SK-N-SH (cell line): ENCODE measurements at regions not wholly inside any gene's neighbourhood (a gene's known extent, or its start where the extent isn't known, plus 50 kb on each side); places are given as distances from the start of the nearest gene placed in this dataset.

Experiments used
- CTCF ChIA-PET: fragments of 300-600, 350-600 bp; formaldehyde crosslinking; extraction: SDS; loops from one replicate; lab custom pipeline; 2021; lab: Yijun Ruan, JAX
- POLR2A ChIA-PET: fragments of 350-600 bp; sonication (Branson Sonifier 250); formaldehyde crosslinking; extraction: SDS; loops from one replicate; lab custom pipeline; 2020; ENCODE audit warnings: antibody characterized with exemption, inconsistent platforms; lab: Yijun Ruan, JAX
- DNase-seq: peaks from one replicate; pipeline ENCODE4 v3.0.0; 2012
- H2AFZ ChIP-seq: fragments of 200-600 bp; sonication (generic); 2 replicates; pipeline ENCODE4 v1.8.1; 2016; ENCODE audit warnings: antibody characterized with exemption, mild to moderate bottlenecking, low read depth
- H3F3A ChIP-seq: fragments of 200-600 bp; sonication (generic); replicated peaks from 2 replicates; pipeline ENCODE3; 2016; ENCODE audit warnings: antibody characterized with exemption, mild to moderate bottlenecking; ENCODE audit not compliant: insufficient read depth
- H3K27ac ChIP-seq, 2 experiments: fragments of 200-500 bp in 1 of 2; fragments of 200-600 bp in 1 of 2; sonication (Bioruptor generic) in 1 of 2; sonication (generic), shearing (Covaris generic) in 1 of 2; 2 replicates each; pipeline versions ENCODE4 v1.5.1 to v1.6.1; 2014 to 2016; ENCODE audit warnings: low read depth in 2 of 2, inconsistent platforms in 1 of 2, low read length in 1 of 2, mild to moderate bottlenecking in 1 of 2, mixed read lengths in 1 of 2
- H3K27me3 ChIP-seq: fragments of 200-600 bp; sonication (generic), shearing (Covaris generic); 2 replicates; pipeline ENCODE4 v1.6.1; 2016; ENCODE audit warnings: mixed run types; ENCODE audit not compliant: insufficient read depth
- H3K36me3 ChIP-seq, 2 experiments: fragments of 200-500 bp in 1 of 2; fragments of 200-600 bp in 1 of 2; sonication (Bioruptor generic) in 1 of 2; sonication (generic) in 1 of 2; replicated peaks in 1 of 2; 2 replicates each; pipeline versions ENCODE3 to v1.5.1; 2014 to 2016; ENCODE audit warnings: low read length in 1 of 2, mild to moderate bottlenecking in 1 of 2; ENCODE audit not compliant: insufficient read depth in 2 of 2, control insufficient read depth in 1 of 2
- H3K4me1 ChIP-seq, 2 experiments: fragments of 200-500 bp in 1 of 2; fragments of 200-600 bp in 1 of 2; sonication (Bioruptor generic) in 1 of 2; sonication (generic), shearing (Covaris generic) in 1 of 2; 2 replicates each; pipeline versions ENCODE4 v1.5.1 to v1.6.1; 2014 to 2016; ENCODE audit warnings: low read depth in 1 of 2, low read length in 1 of 2, mixed run types in 1 of 2; ENCODE audit not compliant: insufficient read depth in 2 of 2, control insufficient read depth in 1 of 2
- H3K4me2 ChIP-seq: fragments of 200-600 bp; sonication (generic), shearing (Covaris generic); 2 replicates; pipeline ENCODE4 v1.6.1; 2017; ENCODE audit warnings: mixed run types
- H3K4me3 ChIP-seq, 2 experiments: fragments of 200-500 bp in 1 of 2; fragments of 200-600 bp in 1 of 2; sonication (Bioruptor generic) in 1 of 2; sonication (generic), shearing (Covaris generic) in 1 of 2; 2 replicates each; pipeline versions ENCODE4 v1.5.1 to v1.8.1; 2014 to 2016; ENCODE audit warnings: low read depth in 2 of 2, inconsistent platforms in 1 of 2, low read length in 1 of 2, mild to moderate bottlenecking in 1 of 2, mixed read lengths in 1 of 2, moderate library complexity in 1 of 2
- H3K79me2 ChIP-seq: fragments of 200-600 bp; sonication (generic); 2 replicates; pipeline ENCODE4 v1.8.1; 2017; ENCODE audit warnings: mild to moderate bottlenecking; ENCODE audit not compliant: insufficient read depth
- H3K9ac ChIP-seq: fragments of 200-600 bp; sonication (generic); 2 replicates; pipeline ENCODE4 v1.6.1; 2017; ENCODE audit warnings: mixed run types
- H3K9me2 ChIP-seq: fragments of 200-600 bp; sonication (generic); 2 replicates; pipeline ENCODE4 v1.6.1; 2017; ENCODE audit warnings: mixed run types
- H3K9me3 ChIP-seq: fragments of 200-600 bp; sonication (generic); 2 replicates; pipeline ENCODE4 v1.6.1; 2017; ENCODE audit warnings: mixed run types, mild to moderate bottlenecking, moderate library complexity
- H4K20me1 ChIP-seq: fragments of 200-600 bp; sonication (generic); 2 replicates; pipeline ENCODE4 v1.6.1; 2017; ENCODE audit warnings: mild to moderate bottlenecking, mixed run types; ENCODE audit not compliant: insufficient read depth
- CTCF ChIP-seq: fragments of 200-600 bp; sonication (generic); IDR thresholded peaks from 2 replicates; pipeline ENCODE4 v1.6.1; 2017; ENCODE audit warnings: antibody characterized with exemption, mild to moderate bottlenecking, moderate library complexity
- GABPA ChIP-seq: IDR thresholded peaks from 2 replicates; pipeline ENCODE4 v1.4.0; 2012; ENCODE audit warnings: low read depth, mild to moderate bottlenecking
- GATA2 ChIP-seq: sonication (generic); formaldehyde crosslinking; IDR thresholded peaks from 2 replicates; pipeline ENCODE4 v1.5.0; 2020; ENCODE audit warnings: mild to moderate bottlenecking, missing genetic modification reagents
- IRF3 ChIP-seq: fragments of 150-350 bp; IDR thresholded peaks from 2 replicates; pipeline ENCODE4 v1.6.1; 2016; ENCODE audit warnings: mild to moderate bottlenecking, low read depth, low read length
- MAX ChIP-seq: IDR thresholded peaks from 2 replicates; pipeline ENCODE4 v1.4.0; 2012; ENCODE audit warnings: low read depth
- MEF2A ChIP-seq: IDR thresholded peaks from 2 replicates; pipeline ENCODE4 v1.4.0; 2012; ENCODE audit warnings: low read depth, borderline replicate concordance
- PBX3 ChIP-seq: IDR thresholded peaks from 2 replicates; pipeline ENCODE4; 2012
- RAD21 ChIP-seq: IDR thresholded peaks from 2 replicates; pipeline ENCODE4 v1.6.1; 2012; ENCODE audit warnings: mild to moderate bottlenecking, low read length
- REST ChIP-seq: IDR thresholded peaks from 2 replicates; pipeline ENCODE4 v1.6.1; 2012; ENCODE audit warnings: mild to moderate bottlenecking, low read depth, low read length, moderate library complexity
- TAF1 ChIP-seq: IDR thresholded peaks from 2 replicates; pipeline ENCODE4 v1.6.1; 2012; ENCODE audit warnings: low read depth, mild to moderate bottlenecking, low read length, moderate library complexity, borderline replicate concordance
- TCF12 ChIP-seq: IDR thresholded peaks from 2 replicates; pipeline ENCODE4 v1.4.0; 2012
- USF1 ChIP-seq: IDR thresholded peaks from 2 replicates; pipeline ENCODE4 v1.4.0; 2012; ENCODE audit warnings: low read depth, borderline replicate concordance
- YY1 ChIP-seq: IDR thresholded peaks from 2 replicates; pipeline ENCODE4 v1.4.0; 2012; ENCODE audit warnings: low read depth, mild to moderate bottlenecking
- WGBS: methylation state at CpG from one replicate; pipeline ENCODE4 v1.1.6; 2017; ENCODE audit warnings: low lambda C conversion rate; 5-methylcytosine and 5-hydroxymethylcytosine counted together

GRCh38 chr13:103556681-103557080 lies 490.5 kb upstream of the SLC10A2 start (continued):
- no peak for TF ChIP-seq REST
- no peak for TF ChIP-seq TAF1

GRCh38 chr13:103547914-103548313 lies 481.7 kb upstream of the SLC10A2 start:
- Histone ChIP-seq H3K79me2 (no peaks in the 10 kb centered on the region), H3K36me3 (no peaks in the 10 kb centered on the region), H3F3A (no peaks in the 10 kb centered on the region), H3K4me1 (no peaks in the 10 kb centered on the region), H2AFZ (no peak overlapping the region), H3K4me3 (no peak overlapping the region), H4K20me1 (no peaks in the 10 kb centered on the region), H3K9ac (no peak overlapping the region), H3K27ac (no peak overlapping the region), H3K9me3 (0 out of 2 replicates have a peak, but pooled peaks cover 3% of the 10 kb centered on the region)
- POLR2A ChIA-PET, result no interaction called here
- no peak for TF ChIP-seq MEF2A
- no peak for TF ChIP-seq REST
- no peak for TF ChIP-seq USF1
- no peak for TF ChIP-seq IRF3
- no peak for TF ChIP-seq GATA2 (CRISPR knock-in tag)
- no peak for TF ChIP-seq GABPA
- TF ChIP-seq CTCF, result no peak
- no peak for TF ChIP-seq RAD21
- no peak for TF ChIP-seq PBX3
- TF ChIP-seq YY1, result no peak
- no peak for TF ChIP-seq TCF12
- no peak for TF ChIP-seq MAX
- TF ChIP-seq, all 33 proteins: peak for 0
- 34% methylated on average over 3 of the region's 3 CpGs for WGBS
- CTCF ChIA-PET, result no interaction called here
- H3K27me3 ChIP-seq, result no peaks in the 10 kb centered on the region
- no peaks in the 10 kb centered on the region for H3K9me2 ChIP-seq
- H3K4me2 ChIP-seq, result no peak overlapping the region
- no peak for DNase-seq
